Activated CD4-positive, alpha-beta T cell treated with anti-CD3 and anti-CD28 coated beads, Interleukin-2, Interleukin-4, amounts not matched to agents 100 ng/mL and 50 ng/mL, durations not matched to agents 16 hours and 8 hours (primary cell): ENCODE measurements at regions not wholly inside any gene's neighbourhood (a gene's known extent, or its start where the extent isn't known, plus 50 kb on each side); places are given as distances from the start of the nearest gene placed in this dataset.

Experiments
- DNase-seq: peaks from one replicate; pipeline ENCODE4 v3.0.0-alpha.2; 2020; ENCODE audit warnings: low spot score

- no peak for DNase-seq
These were observed 84.8 kb upstream of the ZNF827 start for GRCh38 chr4:146023334-146023967.

DNA sequence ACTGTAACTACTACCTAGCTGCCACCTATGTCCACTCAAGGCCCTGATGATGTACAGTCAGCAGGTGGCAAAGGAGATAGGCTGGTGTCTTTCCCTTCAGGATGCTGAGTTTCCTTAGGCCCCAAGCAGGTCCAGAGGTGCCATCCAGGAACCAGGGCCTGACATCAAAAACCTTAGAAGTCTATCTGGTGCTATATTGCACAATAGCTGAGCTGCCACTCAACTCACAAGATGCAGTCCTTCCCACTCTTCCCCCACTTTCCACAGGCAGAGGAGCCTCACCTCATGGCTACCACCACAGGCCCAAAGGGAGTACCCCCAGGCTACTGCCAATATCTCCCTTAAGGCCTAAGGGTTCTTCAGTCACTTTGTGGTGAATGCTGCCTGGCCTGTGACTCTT lies 83.9 kb upstream of the ZNF827 start:
- DNase-seq: no peak

- no peak for DNase-seq
These were observed 79.6 kb upstream of the ZNF827 start for GRCh38 chr4:146018247-146018646.

DNA sequence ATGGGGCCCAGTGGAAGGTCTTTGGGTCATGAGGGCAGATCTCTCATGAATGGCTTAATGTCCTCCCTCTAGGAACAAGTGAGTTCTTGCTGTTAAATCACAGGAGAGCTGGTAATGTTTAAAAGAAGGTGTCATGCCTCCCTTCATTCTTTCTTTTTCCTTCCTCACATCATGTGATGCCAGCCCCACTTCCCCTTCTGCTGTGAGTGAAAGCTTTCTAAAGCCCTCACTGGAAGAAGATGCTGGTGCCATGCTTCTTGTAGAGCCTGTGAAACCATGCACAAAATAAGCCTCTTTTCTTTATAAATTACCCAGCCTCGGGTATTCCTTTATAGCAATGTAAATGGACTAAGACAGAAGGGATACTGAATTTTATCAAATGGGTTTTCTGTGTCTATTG lies 66.1 kb upstream of the ZNF827 start:
- DNase-seq: no peak

DNA sequence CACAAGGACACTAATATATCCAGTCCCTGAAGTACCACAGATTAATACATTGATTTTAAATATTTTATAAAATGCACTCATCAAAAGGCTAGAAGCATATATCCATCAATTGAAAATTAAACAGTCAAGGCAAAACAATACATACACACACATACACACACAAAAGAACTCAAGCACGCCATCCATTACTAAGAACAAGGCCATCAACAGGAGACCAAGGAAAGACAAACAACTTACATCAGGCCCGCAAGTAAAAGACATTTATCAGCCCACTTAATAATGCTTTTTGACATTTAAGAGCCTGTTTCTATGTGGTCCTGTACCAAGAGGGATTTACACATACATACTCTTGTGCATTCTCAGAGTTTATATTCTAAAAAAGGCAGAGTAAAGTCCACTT lies 50.0 kb upstream of the ZNF827 start:
- DNase-seq: no peak
